Activated naive CD4-positive, alpha-beta T cell treated with anti-CD3 and anti-CD28 coated beads, Interleukin-2, amount 10 ng/mL, durations not matched to agents 7 days and 5 days (primary cell): ENCODE measurements at regions not wholly inside any gene's neighbourhood (a gene's known extent, or its start where the extent isn't known, plus 50 kb on each side); places are given as distances from the start of the nearest gene placed in this dataset.
"Not testable (repeated sequence)": the region's sequence is repeated elsewhere in the genome, so short reads cannot be mapped to it uniquely, and the experiment has no call there.

ENCODE experiments used
- CTCF ChIA-PET: fragments of 350-600 bp; sonication (Branson Sonifier 250); formaldehyde crosslinking; loops from one replicate; lab custom pipeline; 2021; ENCODE audit warnings: antibody characterized with exemption; lab: Charles Lee
- DNase-seq: peaks from one replicate; pipeline ENCODE4 v3.0.0-alpha.2; 2020
- H3K27ac Mint-ChIP-seq: one replicate; pipeline ENCODE4 v1.8.0; 2021; ENCODE audit warnings: mild to moderate bottlenecking, moderate library complexity, mixed read lengths
- H3K27me3 Mint-ChIP-seq: one replicate; pipeline ENCODE4 v1.8.0; 2021; ENCODE audit warnings: mild to moderate bottlenecking, mixed read lengths
- H3K36me3 Mint-ChIP-seq: one replicate; pipeline ENCODE4 v1.8.0; 2021; ENCODE audit warnings: mixed read lengths
- H3K4me1 Mint-ChIP-seq: one replicate; pipeline ENCODE4 v1.8.0; 2021; ENCODE audit warnings: mixed read lengths
- H3K4me3 Mint-ChIP-seq: one replicate; pipeline ENCODE4 v1.8.0; 2021; ENCODE audit warnings: mild to moderate bottlenecking, moderate library complexity, mixed read lengths
- H3K9me3 Mint-ChIP-seq: one replicate; pipeline ENCODE4 v1.8.0; 2021; ENCODE audit warnings: mixed read lengths

DNA sequence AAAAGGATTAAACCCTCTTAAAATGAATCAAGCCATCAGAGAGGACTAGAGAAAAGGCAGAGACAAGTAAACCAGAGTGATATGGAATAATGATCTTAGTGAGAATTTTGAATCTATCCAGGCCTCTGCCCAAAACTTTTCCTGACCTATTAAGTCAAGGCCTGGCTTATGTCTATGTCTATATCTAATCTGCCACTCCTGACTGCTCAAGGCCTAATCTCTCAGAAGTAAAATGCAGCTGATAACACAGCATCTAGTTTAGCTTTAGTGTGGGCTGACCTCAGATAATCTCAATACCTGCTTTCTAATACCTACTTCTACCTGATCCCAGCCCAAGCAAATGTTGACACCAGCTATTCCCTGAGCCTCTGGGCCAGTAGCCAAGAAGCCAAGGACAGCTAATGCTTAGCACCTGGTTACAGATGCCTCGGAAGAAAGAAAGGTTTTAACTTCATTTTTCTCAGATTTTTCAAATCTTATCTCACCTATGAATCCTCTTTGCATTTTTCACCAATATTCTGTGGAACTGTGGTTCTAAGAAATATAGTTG, 1472.5 kb upstream of the SEL1L start:
- H3K9me3 Mint-ChIP-seq, result peaks cover 25% of the 10 kb centered on the region
- no peak overlapping the region for H3K4me3 Mint-ChIP-seq
- CTCF ChIA-PET, result no interaction called here
- no peaks in the 10 kb centered on the region for H3K27me3 Mint-ChIP-seq
- H3K4me1 Mint-ChIP-seq, result no peaks in the 10 kb centered on the region
- no peaks in the 10 kb centered on the region for H3K36me3 Mint-ChIP-seq
- H3K27ac Mint-ChIP-seq, result no peak overlapping the region
- DNase-seq, result no peak

DNA sequence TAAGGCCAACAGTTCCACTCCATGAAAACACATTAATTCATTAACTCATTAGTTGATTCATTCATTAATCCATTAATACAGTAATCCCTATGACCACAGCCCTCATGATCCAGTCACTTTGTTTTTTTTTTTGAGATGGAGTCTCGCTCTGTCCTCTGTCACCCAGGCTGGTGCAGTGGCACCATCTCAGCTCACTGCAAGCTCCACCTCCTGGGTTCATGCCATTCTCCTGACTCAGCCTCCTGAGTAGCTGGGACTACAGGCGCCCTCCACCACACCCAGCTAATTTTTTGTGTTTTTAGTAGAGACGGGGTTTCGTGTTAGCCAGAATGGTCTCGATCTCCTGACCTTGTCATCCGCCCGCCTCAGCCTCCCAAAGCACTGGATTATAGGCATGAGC, 1473.4 kb upstream of the SEL1L start:
- H3K27ac Mint-ChIP-seq, H3K27me3 Mint-ChIP-seq, H3K4me3 Mint-ChIP-seq, H3K4me1 Mint-ChIP-seq, CTCF ChIA-PET, H3K36me3 Mint-ChIP-seq, DNase-seq: not testable (repeated sequence)
- H3K9me3 Mint-ChIP-seq, result peaks cover 28% of the 10 kb centered on the region

DNA sequence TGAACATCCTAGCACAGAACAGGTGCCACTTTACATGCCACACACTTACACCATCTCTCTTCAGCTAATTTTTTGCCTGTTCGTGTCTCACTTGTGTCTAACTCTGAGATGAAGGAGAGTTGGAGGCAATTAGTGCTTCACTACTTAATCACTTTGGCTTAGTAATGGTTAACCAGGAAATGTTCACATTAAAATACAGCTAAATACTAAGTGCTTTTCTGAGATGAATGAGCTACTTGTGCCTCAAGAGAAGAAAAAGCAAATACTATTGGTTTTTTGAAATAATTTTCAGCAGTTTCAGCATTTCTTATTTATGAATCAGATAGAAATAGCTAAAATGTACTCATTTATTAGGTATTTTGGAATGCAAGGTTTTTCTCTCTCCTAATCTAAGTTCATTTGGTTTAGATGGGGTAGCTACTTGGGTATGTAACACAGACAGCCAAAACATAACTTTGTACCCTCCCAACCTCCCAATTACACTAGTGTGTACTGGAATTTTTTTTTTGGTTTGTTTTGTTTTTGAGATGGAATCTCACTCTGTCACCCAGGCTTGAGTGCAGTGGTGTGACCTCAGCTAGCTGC, 1474.1 kb upstream of the SEL1L start:
- Mint-ChIP-seq H3K4me3 (no peak overlapping the region), H3K9me3 (peaks cover 24% of the 10 kb centered on the region), H3K4me1 (no peaks in the 10 kb centered on the region), H3K27ac (no peak overlapping the region), H3K27me3 (no peaks in the 10 kb centered on the region), H3K36me3 (no peaks in the 10 kb centered on the region)
- CTCF ChIA-PET, result no interaction called here
- no peak for DNase-seq

DNA sequence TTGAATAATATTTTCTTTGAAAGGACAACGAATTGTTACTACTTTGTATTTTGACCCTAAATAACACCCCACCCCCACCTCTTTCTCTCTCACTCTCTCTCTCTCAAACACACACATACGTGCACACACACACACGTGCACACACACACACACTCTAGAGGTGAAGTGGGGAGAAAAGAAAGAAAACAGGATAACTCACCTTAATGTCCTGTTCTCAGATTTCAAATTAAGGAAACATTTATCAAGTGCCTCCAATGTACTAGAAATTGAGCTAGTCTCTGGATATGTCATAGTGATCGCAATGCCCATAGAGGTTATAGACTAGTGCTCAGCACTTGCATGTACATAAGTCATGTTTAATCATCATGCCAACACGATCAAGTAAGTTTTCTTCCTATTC, 1483.6 kb upstream of the SEL1L start:
- DNase-seq, result no peak
- Mint-ChIP-seq H3K27ac (no peak overlapping the region), H3K36me3 (no peaks in the 10 kb centered on the region), H3K4me3 (no peak overlapping the region), H3K4me1 (no peaks in the 10 kb centered on the region), H3K27me3 (no peaks in the 10 kb centered on the region), H3K9me3 (peaks cover 16% of the 10 kb centered on the region)
- CTCF ChIA-PET, result no interaction called here

DNA sequence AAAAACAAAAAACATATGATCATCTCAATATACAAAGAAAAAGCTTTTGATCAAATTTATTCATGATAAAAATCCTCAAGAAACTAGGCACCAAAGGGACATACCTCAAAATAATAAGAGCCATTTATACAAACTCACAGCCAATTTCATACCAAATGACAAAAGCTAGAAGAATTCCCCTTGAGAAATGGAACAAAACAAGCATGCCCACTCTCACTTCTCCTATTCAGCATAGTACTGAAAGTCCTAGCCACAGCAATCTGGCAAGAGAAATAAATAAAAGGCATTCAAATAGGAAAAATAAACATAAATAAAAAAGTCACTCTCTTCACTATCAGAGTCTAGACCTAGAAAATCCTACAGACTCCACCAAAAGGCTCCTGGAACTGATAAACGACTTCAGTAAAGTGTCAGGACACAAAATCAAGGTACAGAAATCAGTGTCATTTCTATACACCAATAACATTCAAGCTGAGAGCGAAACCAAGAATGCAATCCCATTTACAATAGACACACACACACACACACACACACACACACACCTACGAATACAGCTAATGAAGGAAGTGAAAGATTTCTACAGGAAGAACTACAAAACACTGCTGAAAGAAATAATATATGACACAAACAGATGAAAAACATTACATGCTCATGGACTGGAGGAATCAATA, 1486.2 kb upstream of the SEL1L start:
- Mint-ChIP-seq H3K9me3 (peaks cover 10% of the 10 kb centered on the region), H3K36me3 (no peaks in the 10 kb centered on the region), H3K4me3 (no peak overlapping the region), H3K27me3 (no peaks in the 10 kb centered on the region), H3K27ac (no peak overlapping the region), H3K4me1 (no peaks in the 10 kb centered on the region)
- DNase-seq, result no peak
- CTCF ChIA-PET, result no interaction called here

DNA sequence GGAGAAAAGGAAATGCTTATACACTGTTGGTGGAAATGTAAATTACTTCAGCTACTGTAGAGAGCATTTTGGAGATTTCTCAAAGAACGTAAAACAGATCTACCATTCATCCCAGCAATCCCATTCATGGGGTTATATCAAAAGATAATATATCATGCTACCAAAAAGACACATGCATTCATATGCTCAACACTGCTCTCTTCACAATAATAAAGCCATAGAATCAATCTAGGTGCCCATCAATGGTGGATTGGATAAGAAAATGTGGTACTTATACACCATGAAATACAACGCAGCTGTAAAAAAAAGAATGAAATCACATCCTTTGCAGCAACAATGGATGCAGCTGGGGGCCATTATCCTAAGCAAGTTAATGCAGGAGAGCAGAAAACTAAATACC, 1487.7 kb upstream of the SEL1L start:
- Mint-ChIP-seq H3K4me3 (no peak overlapping the region), H3K36me3 (no peaks in the 10 kb centered on the region), H3K27me3 (no peaks in the 10 kb centered on the region), H3K4me1 (no peaks in the 10 kb centered on the region), H3K9me3 (peaks cover 16% of the 10 kb centered on the region), H3K27ac (no peak overlapping the region)
- no peak for DNase-seq
- CTCF ChIA-PET, result no interaction called here

DNA sequence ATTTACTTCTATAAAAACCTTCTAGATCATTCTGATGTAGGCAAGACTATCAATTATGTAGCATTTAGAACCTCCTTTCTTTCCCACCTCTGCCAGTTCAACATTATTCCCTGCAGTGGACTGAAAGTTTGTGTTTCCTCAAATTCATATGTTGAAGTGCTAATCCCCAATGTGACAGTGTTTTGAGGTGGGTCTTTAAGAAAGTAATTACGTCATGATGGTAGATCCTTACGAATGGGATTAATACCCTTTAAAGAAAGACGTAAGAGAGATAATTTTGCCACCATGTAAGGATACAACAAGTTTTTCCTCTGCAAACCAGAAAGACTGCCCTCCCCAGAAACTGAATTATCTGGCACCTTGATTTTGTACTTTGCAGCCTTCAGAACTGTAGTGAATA, 1489.7 kb upstream of the SEL1L start:
- no peak overlapping the region for H3K27ac Mint-ChIP-seq

DNA sequence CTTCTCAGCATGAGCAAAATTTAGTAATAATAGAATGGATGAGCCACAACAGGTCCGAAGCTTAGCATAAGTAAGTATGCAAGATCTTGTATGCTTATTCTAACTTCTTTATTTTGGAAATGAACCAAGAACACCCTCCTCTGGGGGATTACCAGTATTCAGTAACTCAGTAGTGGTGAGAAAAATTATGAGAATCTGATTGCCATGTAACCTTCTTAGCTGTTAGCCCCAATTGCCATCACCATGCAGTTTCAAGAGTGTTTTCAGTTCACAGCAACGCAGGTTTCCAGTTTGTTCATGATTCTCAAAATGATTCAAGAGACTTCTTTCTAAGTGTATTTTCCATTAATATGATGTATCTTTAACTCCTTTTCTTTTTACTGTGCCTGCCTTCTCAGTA, 1507.6 kb upstream of the SEL1L start:
- no peak for DNase-seq
- CTCF ChIA-PET, result no interaction called here
- no peaks in the 10 kb centered on the region for H3K27me3 Mint-ChIP-seq
- peaks cover 14% of the 10 kb centered on the region for H3K9me3 Mint-ChIP-seq
- no peaks in the 10 kb centered on the region for H3K36me3 Mint-ChIP-seq
- H3K27ac Mint-ChIP-seq, result no peak overlapping the region
- no peak overlapping the region for H3K4me3 Mint-ChIP-seq
- H3K4me1 Mint-ChIP-seq, result no peaks in the 10 kb centered on the region

More for the DNA sequence above, 1489.7 kb upstream of the SEL1L start:
- no peaks in the 10 kb centered on the region for H3K4me1 Mint-ChIP-seq
- DNase-seq, result no peak
- peaks cover 16% of the 10 kb centered on the region for H3K9me3 Mint-ChIP-seq
- no peak overlapping the region for H3K4me3 Mint-ChIP-seq
- H3K36me3 Mint-ChIP-seq, result no peaks in the 10 kb centered on the region
- no peaks in the 10 kb centered on the region for H3K27me3 Mint-ChIP-seq
- CTCF ChIA-PET, result no interaction called here

DNA sequence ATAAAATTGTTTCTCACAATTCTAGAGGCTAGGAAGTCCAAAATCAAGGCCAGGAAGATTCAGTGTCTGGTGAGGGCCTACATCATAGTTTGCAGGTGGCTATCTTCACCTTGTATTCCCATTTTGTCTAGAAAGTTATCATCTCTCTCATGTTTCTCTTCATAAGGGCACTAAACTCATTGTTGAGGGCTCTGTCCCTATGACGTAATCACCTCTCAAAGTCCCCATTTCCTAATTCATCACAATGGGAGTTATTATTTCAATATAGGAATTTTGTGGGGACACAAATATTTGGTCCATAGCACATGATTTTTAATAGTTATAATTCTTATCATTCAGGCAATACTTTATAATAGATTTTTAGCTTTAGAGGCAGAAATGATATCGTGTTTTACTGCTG, 1509.2 kb upstream of the SEL1L start:
- no peaks in the 10 kb centered on the region for H3K4me1 Mint-ChIP-seq
- no peak for DNase-seq
- peaks cover 6% of the 10 kb centered on the region for H3K9me3 Mint-ChIP-seq
- H3K4me3 Mint-ChIP-seq, result no peak overlapping the region
- no peaks in the 10 kb centered on the region for H3K27me3 Mint-ChIP-seq
- no peaks in the 10 kb centered on the region for H3K36me3 Mint-ChIP-seq
- CTCF ChIA-PET, result no interaction called here
- H3K27ac Mint-ChIP-seq, result no peak overlapping the region

DNA sequence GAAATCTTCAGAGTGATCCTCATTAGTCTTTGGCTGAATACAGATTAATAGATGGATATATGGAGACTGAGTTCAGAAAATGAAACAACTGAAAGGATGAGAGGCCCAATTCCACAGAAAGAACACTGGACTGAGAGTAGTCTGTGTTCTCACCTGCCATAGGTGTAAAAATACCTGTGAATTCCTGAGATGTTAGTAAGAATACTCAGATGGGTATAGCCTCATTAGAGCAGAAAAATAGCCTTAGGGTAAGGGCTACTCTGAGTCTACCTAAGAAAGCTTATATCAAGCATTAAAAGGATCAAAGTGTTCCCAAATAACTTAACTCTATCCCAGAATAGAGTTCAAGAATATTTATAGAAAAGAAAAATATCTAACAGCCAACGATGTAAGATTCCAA, 1510.3 kb upstream of the SEL1L start:
- H3K27ac Mint-ChIP-seq, result no peak overlapping the region
- peaks cover 5% of the 10 kb centered on the region for H3K9me3 Mint-ChIP-seq
- no peak overlapping the region for H3K4me3 Mint-ChIP-seq
- no peak for DNase-seq
- no peaks in the 10 kb centered on the region for H3K27me3 Mint-ChIP-seq
- H3K36me3 Mint-ChIP-seq, result no peaks in the 10 kb centered on the region
- no peaks in the 10 kb centered on the region for H3K4me1 Mint-ChIP-seq
- CTCF ChIA-PET, result no interaction called here

DNA sequence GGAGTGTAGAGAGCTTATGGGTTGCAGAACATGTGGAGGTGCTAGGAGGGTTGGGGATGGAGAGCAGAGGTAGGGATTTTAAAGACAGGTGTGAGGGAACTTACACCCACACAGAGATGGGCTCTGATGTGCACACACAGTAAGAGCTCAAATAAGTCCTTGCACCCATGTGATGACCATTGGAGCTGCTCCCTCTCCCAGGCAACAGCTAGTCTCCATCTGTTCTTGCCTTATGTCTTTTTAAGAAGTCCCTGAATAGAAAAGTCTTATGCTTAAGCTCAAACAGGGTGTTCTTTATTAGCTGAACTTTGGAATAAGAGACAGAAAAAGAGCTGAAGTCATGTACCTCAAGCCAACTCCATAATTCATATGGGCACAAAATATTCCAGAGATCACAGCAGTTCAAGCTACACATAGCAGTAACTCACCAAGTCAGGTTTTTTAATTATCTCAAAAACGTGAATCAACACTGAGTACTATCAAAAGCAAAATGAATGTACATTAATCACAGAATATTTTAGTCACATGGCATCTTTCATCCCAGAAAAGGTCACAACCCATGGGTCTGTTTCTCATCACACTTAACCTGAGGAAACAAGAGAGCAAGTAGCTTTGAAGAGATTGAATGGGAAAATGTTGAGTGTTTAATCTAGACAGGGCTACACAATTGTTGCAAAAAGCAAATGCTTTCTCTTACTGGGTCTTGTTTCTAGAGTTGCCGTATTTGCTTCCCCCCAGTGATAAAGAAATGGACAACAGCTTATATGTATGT, 1513.6 kb upstream of the SEL1L start:
- Mint-ChIP-seq H3K4me1 (no peaks in the 10 kb centered on the region), H3K9me3 (peaks cover 14% of the 10 kb centered on the region), H3K36me3 (no peaks in the 10 kb centered on the region), H3K27ac (no peak overlapping the region), H3K4me3 (no peak overlapping the region), H3K27me3 (no peaks in the 10 kb centered on the region)
- DNase-seq, result no peak
- CTCF ChIA-PET, result no interaction called here

DNA sequence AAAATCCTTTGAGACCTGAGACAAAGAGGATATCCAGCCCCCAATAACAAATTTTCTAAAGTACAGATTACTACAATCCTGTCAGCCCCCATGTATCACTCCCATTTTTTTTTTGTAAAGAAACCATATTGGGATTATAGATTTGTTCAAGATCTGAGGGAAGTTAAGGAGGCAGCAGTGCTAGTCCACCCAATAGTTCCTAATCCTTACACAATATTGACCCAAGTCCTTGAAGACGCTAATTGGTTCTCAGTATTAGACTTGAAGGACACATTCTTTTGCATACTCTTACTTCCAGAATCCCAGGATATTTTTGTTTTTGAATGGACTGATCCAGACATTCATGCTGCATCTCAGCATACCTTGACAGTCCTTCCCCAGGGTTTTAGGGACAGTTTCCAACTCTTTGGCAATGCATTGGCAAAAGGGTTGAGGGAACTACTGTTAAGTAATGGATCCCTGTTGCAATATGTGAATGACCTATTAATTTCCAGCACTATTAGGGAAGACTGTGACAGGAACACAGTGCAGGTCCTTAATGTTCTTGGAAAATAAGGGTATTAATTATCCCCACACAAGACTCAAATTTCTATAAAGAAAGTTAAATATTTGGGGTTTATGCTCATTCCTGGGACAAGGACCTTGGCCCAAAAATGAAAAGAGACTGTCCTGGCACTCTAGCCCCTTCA, 1519.5 kb upstream of the SEL1L start:
- Mint-ChIP-seq H3K4me3 (no peak overlapping the region), H3K36me3 (no peaks in the 10 kb centered on the region), H3K27me3 (no peaks in the 10 kb centered on the region), H3K27ac (no peak overlapping the region), H3K4me1 (no peaks in the 10 kb centered on the region), H3K9me3 (peaks cover 16% of the 10 kb centered on the region)
- CTCF ChIA-PET, result no interaction called here
- DNase-seq, result no peak

DNA sequence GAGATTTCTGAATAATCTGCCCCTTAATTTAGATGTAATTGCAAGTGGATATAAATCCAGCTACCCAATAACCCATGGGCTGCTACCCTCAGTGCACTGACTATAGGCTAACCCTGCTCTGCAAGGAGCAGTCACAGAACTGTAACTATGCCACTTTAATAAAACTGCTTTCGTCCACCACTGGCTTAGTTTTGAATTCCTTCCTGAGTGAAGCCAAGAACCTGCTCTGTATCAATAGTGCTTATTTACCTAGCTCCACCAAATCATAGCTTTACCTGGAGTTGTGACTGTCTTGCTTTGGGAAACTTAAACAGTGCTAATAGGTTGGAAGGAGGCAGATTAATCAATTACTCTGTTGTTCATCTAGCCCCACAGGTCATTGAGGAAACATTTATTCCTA, 1524.4 kb upstream of the SEL1L start:
- peaks cover 8% of the 10 kb centered on the region for H3K9me3 Mint-ChIP-seq
- no peak overlapping the region for H3K4me3 Mint-ChIP-seq

DNA sequence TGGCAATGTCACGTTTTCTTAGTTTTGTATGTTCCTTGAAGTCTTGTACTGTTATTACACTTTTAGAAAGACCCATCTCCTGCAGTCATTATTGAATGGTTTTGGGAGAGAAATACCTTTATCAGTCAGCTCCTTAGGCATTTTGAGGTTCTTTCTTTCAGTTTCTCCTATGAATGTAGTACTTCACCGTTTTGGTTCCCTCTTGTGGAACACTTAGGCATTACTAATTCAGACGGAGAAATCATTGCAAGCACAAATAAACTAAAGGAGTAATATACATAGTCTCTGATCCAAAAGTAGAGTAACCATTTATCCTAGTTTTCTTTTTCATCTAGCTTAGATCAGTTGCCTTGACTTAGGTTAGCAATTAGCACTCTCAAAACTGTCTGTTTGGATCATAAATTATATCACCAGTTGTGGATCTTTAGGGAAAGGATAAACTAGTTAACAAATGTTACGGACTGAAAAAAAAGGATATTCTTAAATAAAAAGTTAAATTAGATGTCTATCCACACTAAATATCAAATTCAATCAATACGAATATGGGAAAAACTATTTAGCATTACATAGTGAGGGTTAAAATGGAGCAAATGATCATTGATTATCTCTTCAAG, 1538.3 kb upstream of the SEL1L start:
- H3K36me3 Mint-ChIP-seq, result no peaks in the 10 kb centered on the region
- H3K27ac Mint-ChIP-seq, result no peak overlapping the region
- CTCF ChIA-PET, result interaction anchor here (0.5 to 0.7 kb wide), 2 partner anchors 363 to 1953 kb away, joined by 3 read pairs; no protein-coding TSS in a partner anchor
- DNase-seq, result no peak
- peaks cover 5% of the 10 kb centered on the region for H3K9me3 Mint-ChIP-seq
- H3K27me3 Mint-ChIP-seq, result no peaks in the 10 kb centered on the region
- H3K4me3 Mint-ChIP-seq, result no peak overlapping the region
- no peaks in the 10 kb centered on the region for H3K4me1 Mint-ChIP-seq

More for the DNA sequence above, 1524.4 kb upstream of the SEL1L start:
- DNase-seq, result no peak
- Mint-ChIP-seq H3K36me3 (no peaks in the 10 kb centered on the region), H3K4me1 (no peaks in the 10 kb centered on the region), H3K27ac (no peak overlapping the region), H3K27me3 (no peaks in the 10 kb centered on the region)
- CTCF ChIA-PET, result interaction anchor here (1.0 kb wide), 1 partner anchor 13 kb away, joined by 3 read pairs; no protein-coding TSS in a partner anchor
